CD4-positive, alpha-beta T cell treated with Interleukin-4 for 1 hour (primary cell): ENCODE measurements at regions not wholly inside any gene's neighbourhood (a gene's known extent, or its start where the extent isn't known, plus 50 kb on each side); places are given as distances from the start of the nearest gene placed in this dataset.
"Not testable (repeated sequence)": the region's sequence is repeated elsewhere in the genome, so short reads cannot be mapped to it uniquely, and the experiment has no call there.

Source experiments
- DNase-seq, 2 donors: peaks; one replicate each; pipeline ENCODE4 v3.0.0-alpha.2; 2020 to 2022

DNA sequence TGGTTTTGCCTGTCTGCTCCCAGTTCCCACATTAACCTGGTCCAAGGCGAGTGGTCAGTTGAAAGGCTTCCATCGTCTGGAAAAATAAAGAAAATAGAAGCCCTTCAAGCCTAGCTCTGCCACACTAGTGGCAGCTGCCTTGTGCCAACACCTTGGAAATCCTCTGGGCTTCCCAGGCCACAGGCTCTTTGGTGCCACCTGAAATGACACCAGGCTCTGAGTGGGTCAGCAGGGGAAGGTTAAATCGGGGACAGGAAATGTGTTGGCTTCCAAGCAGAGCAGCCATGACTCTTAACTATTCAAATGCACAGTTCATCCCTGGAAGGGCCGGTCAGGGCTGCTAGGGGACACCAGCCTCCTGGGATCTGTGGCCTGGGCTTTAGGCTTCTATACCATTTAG, 558.7 kb downstream of the MATN1 start:
- DNase-seq = no peak

DNA sequence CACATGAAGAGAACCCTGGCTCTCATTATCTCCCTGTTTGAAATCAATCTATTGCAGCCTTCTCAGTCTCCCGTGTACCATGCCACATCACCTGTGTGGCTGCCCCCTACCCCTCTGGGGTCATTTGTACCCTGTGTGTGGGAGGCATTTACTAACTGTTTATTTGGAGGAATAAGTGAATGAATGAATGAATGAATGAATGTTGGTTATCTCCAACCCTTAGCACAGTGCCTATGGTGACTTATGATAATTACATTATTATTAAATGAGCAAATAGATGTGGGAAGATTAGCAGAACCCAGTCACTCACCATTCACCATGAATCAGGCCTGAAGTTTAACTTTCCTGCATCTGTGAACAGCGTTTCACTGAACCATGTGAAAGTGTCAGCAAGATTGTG, 560.8 kb downstream of the MATN1 start:
- no peak for DNase-seq

DNA sequence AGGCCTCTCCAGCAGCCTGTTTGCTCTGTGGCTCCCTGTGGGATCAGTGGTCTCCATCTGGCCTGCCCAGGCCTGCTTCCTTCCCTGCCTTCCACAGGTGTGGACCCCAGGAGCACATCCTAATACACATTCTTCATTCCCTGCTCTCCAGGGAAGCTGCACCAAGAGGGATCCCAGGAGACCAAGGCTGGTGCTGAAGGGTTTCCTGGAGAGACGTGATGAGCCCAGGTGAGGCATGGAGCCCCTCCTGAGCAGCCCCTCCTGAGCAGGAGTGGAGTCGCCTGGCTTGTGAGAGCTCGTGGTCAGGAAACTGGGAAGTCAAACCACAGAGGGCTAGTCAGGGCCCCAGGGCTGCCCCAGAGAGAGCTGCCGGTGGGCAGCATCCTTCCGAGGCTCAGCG, 561.4 kb downstream of the MATN1 start:
- DNase-seq = no peak

DNA sequence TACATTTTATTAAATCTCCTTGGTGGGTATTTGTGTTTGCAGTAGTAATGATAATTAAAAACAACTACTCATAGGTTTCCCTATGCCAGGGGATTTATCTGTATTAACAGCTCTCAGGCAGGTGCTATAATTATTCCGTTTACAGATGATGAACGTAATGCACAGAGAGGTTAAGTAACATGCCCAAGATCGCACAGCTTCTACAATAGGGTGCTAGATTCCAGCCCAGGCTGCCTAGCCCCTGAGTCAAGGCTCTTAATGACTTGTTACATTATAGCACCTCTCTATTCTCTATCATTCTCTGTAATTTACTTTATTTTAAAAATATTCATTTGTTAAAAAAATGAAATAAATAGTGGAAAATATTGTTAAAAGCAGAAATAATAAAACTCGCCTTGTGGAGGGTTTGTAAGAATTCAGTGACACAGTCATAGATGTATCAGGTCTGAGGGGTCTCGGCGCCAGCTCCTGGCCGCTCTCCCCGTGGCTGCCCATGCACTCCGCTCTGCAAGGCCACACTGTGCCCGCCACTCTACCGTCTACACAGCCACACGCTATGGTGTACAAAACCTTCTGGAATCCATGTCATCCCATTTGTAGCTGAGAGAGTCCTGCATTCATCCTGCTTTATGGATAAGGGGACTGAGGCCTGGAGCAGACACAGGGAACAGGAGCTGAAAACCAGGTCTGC, 562.2 kb downstream of the MATN1 start:
- no peak for DNase-seq

DNA sequence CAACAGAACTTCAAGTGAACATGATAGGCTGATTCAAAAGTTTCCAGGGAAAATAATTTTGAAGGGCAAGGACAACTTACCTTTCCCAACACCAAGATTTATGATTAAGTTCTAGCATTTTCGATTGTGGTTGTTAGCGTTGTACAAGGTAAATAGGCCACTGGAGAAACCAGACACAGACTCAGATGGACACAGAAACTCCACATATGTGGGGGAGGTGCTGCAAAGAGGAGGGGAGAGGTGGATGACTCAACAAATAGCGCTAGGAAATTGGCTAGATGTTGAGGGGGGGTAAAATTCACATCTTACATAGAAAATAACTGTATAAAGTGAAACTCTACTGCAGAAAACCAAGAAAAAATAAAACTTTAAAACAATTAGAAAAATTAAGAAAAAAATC, 564.4 kb downstream of the MATN1 start:
- DNase-seq = no peak

DNA sequence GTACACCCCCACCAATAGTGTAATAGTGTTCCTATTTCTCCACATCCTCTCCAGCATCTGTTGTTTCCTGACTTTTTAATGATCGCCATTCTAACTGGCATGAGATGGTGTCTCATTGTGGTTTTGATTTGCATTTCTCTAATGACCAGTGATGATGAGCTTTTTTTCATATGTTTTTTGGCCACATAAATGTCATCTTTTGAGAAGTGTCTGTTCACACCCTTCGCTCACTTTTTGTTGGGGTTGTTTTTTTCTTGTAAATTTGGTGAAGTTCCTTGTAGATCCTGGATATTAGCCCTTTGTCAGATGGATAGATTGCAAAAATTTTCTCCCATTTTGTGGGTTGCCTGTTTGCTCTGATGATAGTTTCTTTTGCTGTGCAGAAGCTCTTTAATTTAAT, 567.7 kb downstream of the MATN1 start:
- not testable (repeated sequence) for DNase-seq

DNA sequence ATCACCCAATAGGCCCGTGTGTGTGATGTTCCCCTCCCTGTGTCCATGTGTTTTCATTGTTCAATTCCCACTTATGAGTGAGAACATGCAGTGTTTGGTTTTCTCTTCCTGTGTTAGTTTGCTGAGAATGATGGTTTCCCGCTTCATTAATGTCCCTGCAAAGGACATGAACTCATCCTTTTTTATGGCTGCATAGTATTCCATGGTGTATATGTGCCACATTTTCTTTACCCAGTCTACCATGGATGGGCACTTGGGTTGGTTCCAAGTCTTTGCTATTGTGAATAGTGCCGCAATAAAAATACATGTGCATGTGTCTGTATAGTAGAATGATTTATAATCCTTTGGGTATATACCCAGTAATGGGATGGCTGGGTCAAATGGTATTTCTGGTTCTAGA, 568.1 kb downstream of the MATN1 start:
- DNase-seq = not testable (repeated sequence)

DNA sequence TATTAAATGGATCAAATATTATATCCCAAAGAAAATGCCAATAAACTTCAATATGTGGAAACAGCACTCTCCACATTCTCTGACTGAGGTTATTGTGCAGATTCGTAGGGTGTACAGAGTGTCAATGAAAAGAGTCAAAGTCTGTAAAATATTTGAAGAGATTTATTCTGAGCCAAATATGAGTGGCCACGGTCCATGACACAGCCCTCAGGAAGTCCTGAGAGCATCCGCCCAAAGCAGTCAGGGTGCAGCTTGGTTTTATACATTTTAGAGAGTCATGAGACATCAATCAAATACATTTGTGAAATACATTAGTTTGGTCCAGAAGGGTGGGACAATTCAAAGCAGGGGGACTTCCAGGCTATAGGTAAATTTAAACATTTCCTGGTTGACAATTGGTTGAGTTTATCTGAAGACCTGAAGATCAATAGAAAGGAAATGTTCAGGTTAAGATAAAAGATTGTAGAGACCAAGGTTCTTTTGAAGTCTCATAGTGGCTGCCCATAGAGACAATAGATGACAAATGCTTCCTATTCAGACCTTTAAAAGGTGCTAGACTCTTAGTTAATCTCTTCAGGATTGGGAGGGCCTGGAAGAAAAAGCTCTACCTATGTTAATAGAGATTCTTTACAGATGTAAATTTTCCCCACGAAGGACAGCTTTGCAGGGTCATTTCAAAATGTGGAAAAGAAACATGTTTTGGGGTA, 569.5 kb downstream of the MATN1 start:
- DNase-seq = no peak

DNA sequence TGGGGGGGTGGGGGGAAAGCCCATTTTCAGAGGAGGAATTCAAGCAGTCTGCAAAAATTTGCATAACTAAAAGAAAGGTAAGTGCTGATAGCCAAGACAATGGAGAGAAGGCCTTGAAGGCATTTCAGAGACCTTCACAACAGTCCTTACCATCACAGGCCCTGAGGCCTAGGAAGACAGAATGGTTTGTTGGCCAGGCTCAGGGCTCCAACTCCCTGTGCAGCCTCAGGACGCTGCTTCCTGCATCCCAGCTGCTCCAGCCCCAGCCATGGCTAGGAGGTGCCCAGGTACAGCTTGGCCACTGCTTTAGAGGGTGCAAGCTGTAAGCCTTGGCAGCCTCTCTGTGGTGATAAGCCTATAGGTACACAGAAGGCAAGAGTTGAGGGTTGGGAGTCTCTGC, 571.6 kb downstream of the MATN1 start:
- no peak for DNase-seq

DNA sequence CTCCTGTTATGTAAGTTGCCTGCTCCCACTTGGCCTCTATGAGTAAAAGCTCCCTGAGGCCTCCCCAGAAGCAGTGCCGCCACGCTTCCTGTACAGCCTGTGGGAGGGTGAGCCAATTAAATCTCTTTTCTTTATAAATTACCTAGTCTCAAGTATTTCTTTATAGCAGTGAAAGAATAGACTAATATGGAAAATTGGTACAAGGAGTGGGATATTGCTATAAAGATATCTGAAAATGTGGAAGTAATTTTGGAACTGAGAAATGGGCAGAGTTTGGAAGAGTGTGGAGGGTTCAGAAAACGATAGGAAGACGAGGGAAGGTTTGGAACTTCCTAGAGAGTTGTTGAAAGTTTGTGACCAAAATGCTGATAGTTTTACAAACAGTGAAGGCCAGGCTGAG, 572.3 kb downstream of the MATN1 start:
- DNase-seq = no peak

DNA sequence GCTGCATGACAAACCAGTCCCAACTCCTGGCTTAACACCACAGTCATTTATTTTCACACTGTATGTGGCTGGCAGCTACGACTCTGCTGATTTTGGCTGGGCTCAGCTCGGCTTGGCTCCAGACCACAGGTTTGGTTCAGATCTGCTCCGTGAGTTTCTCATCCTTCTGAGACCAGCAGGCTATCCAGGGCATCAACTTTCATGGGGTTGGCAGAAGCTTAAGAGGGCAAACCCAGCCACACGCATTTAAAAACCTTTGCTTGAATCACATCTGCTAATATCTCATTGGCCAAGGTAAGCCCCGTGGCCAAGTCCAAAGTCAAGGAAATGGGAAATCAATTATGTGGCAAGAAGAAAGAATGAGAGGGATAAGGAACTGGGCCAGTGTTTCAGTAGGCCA, 574.2 kb downstream of the MATN1 start:
- no peak for DNase-seq

DNA sequence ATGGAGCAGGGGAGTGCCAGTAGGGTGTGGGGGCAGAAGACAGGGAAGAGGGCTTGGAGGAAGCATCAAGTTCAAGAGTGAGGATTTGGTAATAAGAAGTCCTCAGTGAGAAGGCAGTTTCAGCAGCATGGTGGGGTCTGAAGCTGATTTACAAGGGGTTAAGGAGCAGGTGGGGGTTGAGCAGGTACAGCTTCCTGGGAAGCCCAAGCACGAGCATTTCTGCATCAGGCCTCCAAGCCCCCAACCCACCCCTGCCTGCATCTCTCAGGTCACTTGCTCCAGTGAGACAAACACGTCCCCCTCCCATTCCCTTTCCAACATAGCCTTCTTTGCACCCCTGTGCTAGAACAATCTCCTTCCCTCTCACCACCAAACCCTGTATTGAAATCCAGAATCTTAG, 574.7 kb downstream of the MATN1 start:
- no peak for DNase-seq

DNA sequence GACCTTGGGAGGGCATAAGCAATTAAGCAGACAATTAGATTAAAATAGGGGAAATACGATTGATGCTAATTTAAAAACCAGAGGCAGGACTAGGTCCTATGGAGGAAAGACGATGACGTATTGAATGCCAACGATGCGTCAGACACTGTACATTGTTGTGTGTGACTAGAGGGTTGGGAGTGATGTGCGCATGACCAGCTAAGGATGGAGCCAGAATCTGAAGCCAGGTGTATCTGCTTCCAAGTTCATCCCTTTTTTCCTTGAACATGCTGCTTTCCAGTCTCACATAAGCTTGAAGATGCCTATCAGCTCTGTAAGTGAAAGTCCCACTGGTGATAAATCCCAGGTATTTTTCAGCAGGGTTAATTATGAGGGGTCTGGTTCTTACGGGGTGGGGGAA, 576.2 kb downstream of the MATN1 start:
- DNase-seq = no peak

DNA sequence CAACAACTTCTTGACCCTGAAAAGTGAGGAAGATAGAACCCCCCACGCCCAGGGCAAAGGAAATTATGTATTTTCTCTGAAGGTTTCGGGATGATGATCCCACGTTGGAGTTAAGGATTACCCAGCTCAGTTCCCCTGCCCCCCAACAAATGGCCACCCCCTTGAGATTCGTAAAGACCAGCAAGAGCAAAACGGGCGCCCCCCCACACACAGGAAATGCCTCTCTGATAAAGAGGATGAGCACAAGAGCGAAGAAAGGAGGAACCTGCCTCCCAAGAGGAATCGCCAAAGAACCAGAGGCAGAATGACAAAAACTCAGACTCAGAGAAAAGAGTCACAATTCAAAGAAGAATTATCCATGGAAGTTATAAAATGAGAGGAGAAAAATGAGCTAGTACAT, 576.9 kb downstream of the MATN1 start:
- DNase-seq = no peak

DNA sequence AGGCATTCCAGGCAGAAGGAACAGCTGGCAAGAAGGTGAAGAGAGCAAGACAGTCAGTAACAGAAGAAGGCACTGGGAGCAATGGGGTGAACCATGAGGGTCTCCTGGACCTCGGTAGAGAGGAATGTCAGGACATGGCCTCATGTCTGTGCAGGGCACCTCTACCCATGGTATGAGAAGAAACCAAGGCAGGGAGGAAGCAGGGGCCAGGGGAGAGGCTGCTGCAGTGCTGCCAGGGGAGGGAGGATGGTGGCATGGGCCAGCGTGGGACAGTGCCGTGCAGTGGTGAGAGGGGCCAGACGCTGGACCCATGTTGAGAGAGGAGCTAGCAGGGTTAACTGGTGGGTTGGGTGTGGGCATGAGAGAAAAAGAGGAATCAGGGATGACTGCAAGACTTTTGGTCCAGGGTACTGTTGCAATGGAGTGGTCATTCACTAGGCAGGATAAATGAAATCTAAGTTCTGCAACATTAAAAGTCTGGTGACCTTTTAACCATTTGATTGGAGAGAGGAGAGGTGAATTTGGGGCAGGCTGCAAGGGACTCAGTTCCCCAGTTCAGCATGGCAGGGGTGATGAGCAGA, 577.6 kb downstream of the MATN1 start:
- no peak for DNase-seq

DNA sequence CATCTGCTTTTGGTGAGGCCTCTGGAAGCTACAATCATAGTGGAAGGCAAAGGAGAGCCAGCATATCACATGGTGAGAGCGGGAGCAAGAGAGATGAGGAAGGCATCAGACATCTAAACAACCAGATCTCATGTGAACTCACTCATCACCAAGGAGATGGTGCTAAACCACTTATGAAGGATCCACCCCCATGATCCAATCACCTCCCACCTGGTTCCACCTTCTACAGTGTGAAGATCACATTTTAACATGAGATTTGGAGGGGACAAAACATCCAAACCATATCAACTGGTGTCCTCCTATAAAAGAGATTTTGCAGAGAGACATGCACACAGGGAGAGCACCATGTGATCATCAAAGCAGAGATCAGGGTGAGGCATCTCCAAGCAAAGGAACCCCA, 578.6 kb downstream of the MATN1 start:
- DNase-seq = no peak

DNA sequence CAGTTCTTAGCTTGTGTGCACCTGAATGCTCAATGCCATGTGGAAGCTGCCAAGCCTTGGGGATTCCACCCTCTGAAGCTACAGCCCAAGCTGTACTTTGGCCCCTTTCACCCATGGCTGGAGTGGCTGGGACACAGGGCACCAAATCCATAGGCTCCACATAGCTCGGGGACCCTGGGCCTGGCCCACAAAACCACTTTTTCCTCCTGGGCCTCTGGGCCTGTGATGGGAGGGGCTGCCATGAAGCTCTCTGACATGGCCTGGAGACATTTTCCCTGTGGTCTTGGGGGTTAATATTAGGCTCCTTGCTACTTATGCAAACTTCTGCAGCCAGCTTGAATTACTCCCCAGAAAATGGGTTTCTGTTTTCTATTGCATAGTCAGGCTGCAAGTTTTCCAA, 579.9 kb downstream of the MATN1 start:
- DNase-seq = no peak

DNA sequence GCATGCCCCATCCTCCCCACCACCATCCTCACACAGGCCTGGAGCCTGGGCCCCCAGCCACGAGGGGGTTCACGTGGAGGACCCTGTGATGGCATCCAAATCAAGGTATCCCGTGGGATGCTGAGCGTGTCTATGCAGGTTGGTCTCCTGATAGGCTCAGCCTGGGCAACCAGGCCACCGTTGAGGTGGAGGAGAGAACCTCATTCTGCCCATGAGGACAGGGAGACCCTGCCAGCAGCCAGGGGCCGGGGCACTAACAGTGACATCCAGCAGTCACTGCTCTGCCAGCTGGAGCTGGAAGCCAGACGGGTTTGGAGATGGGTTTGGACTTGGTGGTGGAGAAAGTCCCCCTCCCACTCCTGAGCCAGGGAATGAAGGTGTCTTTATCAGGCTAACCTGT, 582.8 kb downstream of the MATN1 start:
- DNase-seq = no peak

DNA sequence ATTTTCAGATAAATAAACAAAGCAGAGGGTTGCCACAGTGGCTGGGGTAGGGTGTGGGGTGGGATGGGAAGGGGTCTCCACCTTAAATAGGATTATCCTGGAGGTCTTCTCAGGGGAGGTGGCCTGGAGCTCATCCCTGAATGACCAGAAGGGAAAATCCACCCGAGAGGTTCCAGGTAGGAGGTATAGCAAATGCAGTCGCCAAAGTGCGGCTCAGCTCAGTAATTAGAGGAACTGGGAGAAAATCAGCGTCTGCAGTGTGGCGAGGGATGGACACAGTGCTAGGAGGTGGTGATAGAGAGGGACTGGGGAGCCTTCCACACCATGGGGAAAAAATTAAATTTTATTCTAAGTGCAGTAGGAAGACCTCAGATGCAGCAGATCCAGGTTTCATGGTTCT, 584.5 kb downstream of the MATN1 start:
- DNase-seq = no peak

DNA sequence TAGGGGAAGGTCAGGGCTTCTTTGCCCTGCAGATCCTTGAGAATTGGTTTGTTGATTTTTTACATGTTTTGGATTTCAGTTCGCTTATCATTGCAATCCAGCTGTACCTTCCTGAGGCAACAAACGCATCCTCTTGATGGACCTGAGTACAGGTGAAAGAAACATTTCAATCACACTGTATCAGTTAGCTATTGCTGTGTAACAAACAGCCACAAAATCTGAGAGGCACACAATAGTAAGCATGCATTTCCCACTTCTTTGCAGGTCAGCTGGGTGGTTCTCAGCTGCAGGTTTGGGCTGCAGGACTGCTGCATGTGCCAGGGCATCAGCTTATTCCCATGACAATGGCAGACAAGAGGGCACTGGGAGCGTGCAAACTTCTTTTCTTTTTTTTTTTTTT, 586.4 kb downstream of the MATN1 start:
- DNase-seq = no peak

DNA sequence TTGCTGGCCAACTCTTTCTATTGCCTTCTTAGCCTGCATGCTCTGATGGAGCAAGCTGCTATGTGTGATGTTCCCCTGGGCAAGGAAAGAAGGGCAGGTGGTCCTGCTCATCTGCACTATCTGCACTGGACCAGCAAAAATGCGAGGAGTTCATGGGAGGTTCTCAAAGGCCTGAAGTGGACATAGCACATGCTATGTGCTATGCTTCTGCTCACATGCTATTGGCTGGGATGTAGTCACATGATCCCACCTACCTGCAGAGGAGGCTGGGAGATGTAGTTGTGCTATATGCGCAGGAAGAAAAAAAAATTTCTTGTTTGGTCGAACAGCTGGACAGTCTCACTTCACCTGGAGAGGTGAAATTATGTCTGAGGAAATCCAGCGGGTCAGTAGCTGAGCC, 587.7 kb downstream of the MATN1 start:
- no peak for DNase-seq

DNA sequence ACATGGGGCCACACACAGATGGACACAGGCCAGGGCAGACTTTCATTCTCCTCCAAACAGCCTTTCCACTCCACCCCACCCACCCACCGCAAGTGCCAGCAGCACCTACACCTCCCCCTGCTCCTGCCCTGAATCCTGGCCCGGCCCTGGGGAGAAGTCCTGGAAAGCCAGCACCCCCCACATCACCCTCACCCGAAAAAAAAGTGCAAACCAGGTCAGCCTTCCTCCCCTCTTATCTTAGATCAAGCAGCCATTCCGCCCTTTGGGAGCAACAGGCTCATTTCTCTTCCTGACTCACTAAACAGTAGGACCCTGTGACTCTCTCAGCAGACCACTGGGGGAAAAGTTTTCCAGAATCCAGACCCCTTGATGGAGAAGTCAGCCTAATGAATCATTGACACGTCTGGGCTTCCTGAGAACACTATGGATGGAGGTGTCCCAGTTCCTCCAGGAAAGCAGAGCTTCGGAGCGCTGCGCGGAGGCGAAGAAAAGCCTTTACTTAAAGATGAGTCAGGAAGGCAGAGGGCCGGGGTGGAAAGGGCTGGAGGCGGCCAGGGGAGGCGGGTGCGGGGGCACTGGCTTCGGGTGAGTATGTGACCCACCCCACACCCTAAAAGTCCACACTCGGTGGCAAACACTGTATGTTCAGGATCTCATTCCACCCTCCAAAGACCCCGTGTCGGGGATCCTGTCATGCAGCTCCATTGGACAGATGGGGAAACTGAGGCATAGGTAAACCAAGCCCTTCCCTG, 588.7 kb downstream of the MATN1 start:
- no peak for DNase-seq

DNA sequence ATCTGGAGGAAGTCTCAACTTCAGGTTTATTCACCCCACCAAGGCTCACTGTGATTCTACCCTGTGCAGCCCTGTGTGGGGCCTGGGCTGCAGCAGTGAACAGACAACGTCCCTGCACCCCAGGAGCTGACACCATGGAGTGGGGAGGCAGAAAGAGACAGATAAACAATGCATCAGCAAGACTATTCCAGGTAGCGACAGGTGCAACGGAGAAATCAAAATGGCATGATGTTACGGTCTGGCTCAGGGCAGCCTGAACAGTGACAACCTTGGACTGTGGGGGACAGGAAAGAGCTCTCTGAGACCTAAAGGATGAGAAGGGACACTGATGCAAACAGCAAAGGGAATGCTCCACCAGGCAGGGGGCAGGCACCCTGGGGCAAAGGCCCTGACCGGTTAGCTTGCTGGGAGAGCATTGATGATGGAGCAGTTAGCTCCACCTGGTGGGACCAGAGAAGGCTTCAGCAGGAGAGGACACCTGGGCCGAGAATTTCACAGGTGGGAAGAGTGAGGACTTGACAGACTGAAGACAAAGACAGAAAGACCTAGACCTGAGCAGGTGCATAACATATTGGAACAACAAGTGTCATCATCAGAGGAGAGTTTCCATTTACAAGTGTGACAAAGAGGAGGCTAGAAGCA, 589.9 kb downstream of the MATN1 start:
- no peak for DNase-seq
